ENCODE measurements at regions not wholly inside any gene's neighbourhood (a gene's known extent, or its start where the extent isn't known, plus 50 kb on each side); places are given as distances from the start of the nearest gene placed in this dataset.
"Not testable (repeated sequence)": the region's sequence is repeated elsewhere in the genome, so short reads cannot be mapped to it uniquely, and the experiment has no call there.

DNA sequence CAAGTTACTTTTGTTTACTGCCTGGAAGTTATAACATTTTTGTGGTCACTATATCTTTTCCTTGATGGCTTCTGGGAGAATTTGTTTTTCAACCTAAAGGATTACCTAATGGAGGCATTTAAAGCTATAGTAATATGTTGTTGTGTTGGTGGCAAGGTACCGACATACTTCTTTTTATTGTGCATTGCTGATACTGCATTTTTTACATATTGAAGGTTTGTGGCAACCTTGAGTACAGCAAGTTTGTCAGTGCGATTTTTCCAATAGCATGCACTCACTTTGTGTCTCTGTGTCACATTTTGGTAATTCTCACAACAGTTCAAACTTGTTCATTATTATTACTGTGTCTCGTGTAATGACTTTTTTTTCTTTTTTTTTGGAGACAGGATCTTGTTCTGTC is 246.3 kb downstream of the LRRC70 start:
- DNase-seq: no peak

DNA sequence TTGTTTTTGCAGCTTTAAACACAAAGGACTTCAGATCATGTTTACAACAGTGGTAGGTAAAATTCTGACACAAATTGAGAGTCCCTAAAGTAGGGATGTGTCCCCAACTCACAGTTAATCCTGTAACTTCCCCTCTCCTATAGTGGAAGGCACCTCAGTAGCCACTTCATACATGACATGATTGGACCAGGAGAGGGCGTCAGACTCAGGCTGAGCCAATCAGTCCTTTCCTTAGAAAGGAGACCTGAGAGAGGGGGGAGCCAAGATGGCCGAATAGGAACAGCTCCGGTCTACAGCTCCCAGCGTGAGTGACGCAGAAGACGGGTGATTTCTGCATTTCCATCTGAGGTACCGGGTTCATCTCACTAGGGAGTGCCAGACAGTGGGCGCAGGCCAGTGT is 238.4 kb downstream of the LRRC70 start:
- not testable (repeated sequence) for DNase-seq

DNA sequence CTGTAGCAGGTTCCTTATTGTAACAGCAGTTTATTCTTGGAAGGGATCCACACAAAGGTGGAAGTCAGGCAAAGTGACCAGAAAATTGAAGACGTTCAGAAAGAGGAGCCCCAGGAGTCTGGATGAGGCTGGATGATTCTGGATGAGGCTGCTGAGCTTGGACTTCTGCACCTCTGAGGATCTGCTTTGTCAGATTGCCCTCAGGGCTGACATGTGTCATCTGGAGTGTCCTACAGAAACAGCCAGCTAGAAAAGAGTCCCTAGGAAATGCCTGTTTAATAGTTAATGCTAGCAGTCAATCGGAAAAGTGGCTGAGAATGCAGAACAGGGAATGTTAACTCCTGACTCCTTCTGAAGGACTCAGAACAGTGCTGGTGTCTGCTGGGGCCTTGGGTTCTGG is 236.4 kb downstream of the LRRC70 start:
- peak; percentile 59 for DNase-seq

DNA sequence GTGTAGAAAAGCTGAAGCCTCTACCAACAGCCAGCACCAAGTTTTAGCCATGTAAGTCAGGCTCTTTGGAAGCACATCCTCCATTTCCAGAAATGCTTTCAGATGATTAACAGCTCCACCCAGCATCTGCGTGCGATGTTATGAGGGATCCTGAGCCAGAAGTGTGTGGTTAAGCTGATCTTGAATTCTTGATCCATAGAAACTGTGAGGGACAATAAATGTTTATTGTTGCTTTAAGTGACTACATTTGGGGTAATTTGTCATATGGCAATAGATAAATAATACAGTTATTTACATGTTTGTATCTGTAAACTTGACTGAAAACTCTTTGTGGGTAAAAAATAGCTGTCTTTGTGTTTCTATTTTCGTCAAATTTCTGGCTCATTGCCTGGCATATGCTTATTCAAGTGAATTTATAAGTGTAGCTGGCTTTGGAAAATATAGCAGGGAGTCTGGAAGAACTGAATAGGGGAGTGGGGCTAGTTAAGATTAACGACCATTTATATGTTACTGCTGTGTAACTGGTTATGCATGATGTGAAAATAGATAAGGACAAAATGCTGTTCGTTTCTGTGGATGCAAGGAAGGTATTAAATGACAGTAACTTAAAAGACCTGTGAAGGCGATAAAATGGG is 234.1 kb downstream of the LRRC70 start:
- no peak for DNase-seq

DNA sequence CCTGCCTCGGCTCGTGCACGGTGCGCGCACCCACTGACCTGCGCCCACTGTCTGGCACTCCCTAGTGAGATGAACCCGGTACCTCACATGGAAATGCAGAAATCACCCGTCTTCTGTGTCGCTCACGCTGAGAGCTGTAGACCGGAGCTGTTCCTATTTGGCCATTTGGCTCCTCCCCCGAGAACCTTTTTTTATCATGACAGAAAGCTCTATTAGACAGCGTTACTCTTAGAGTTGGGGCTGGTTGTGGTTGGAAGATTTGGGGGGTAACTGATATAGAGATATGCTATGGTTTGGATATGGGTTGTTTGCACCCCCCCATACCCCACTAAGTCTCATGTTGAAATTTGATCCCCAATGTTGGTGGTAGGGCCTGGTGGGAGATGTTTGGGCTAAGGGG is 226.2 kb downstream of the LRRC70 start:
- not testable (repeated sequence) for DNase-seq

DNA sequence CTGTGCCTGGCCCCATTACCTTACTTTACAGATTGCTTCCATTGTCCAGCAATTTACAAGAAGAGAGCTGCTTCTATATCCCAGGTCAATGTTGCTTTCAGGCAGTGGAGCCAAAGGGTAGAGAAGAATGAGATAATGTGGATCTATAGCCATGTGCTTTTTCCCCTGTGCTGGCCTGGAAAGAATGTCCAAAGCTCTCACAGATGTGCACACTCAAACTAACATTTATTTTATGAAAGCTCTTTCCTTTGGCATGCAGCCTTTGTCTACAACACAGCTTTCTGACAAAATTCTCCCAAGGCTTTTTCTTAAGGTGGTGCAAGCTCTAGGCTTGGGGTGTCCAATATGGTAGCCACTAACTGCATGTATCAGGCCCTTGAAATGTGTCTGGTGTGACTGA is 217.3 kb downstream of the LRRC70 start:
- DNase-seq: no peak

DNA sequence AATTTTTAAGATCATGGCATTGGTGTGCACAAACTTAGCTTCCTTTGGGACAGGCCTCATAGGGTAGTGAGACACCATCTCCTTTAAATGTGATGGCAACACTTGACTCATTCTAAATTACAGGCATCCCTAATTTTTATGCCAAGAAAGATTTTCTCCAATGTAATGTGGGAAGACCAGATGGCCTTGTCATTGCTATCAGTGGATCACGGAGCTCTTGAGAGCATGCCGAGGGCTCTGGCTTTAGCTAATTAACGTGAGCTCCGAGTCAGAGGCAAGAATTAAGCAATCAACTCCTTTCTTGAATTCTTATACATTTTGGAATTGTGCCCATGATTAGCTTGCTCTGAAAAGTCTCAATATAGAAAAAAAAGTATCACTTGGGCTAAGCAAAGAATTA is 215.8 kb downstream of the LRRC70 start:
- DNase-seq: no peak

DNA sequence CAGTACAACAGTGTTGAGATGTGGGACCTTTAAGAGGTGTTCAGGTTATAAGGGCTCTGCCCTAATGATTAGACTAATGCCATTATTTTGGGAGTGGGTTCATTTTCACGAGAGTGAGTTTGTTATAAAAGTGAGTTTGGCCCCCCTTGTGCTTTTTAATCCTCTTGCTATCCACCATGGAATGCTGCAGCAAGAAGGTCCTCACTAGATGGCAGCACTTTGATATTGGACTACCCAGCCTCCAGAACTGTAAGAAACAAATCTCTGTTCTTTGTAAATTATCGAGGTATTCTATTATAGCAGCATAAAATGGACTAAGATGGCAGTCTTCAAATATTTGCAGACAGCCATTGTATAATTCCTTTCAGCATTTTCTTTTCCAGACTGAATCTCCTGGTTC is 212.4 kb downstream of the LRRC70 start:
- DNase-seq: no peak

DNA sequence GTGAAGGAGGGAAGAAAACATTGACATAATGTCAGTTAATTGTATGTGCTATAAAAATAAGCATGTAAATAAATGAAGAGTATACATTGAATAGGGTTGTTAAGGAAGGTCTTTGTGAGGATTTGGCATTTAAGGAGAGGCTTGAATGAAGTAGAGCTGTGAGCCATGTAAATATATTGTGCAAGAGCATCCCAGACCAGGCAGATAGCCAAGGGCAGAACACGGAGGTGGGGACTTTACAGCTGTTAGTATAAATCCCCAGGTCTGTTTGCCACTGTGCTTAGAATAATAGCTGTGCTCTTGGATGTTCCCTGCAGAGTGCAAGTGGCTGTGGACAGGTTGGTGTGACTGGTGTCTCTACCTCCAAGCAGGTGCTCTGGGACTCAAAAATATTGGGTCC is 211.7 kb downstream of the LRRC70 start:
- DNase-seq: no peak

DNA sequence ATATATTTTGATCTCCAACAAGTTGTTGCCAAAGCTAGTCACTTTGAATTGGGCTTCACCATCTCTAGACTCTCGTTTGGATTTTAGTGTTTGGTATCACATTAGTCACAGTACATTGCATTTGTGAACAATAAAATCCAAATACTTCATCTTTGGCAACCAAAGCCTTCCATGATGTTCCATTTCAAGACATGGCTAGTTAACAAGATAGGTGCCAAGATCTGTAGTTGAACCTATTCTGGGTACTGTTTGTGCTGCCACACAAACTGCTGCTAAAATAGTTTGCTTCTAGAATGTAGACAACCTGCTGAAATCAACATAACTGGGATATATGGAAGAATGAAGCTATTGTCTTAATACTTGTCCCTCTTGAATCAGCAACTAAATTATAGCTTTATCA is 207.5 kb downstream of the LRRC70 start:
- DNase-seq: no peak

DNA sequence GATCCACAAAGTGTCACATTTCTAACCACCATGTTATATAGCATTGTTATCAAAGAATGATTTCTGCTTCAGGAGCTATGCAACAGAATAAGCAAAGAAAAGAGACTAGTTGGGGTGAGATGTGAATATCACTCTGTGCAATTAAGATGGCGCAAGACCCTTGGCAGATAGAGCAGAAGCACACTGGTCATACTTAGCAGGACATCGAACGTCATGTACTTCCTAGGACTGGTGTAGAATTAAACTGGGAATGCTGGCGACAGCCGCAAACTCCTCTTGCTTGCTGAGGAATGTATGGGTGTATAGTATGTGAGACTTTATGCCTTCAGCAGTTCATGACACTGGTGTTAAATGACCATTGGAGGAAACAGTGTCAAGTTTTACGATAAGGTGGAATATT is 207.0 kb downstream of the LRRC70 start:
- no peak for DNase-seq

DNA sequence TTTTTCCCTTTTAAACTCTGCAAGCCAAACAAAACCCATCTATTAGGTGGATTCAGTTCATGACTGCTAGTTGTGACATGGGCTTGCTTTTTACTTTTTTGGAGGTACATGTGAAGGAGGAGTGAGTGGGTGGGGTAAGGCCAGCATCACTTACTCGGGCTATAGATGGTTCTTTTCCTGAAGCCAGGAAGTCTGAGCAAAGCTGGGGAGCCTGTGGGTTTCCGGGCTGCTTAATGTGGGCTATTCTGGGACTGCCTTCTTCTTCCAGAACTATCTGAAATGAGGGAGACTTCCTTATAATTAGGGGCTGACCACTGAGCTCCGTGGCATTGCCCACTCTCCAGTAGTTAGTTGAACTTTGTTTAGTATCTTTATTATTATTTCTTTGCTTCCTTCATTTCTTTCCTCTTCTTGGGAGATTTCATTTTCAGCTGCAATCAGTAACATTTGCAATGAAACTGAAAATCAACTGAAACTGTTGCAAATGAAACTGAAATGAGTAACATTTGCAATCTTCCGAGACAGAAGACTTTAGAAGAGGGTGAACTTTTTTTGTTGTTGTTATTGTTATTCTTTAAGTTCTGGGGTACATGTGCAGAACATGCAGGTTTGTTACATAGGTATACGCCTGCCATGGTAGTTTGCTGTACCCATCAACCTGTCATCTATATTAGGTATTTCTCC is 204.9 kb downstream of the LRRC70 start:
- no peak for DNase-seq

DNA sequence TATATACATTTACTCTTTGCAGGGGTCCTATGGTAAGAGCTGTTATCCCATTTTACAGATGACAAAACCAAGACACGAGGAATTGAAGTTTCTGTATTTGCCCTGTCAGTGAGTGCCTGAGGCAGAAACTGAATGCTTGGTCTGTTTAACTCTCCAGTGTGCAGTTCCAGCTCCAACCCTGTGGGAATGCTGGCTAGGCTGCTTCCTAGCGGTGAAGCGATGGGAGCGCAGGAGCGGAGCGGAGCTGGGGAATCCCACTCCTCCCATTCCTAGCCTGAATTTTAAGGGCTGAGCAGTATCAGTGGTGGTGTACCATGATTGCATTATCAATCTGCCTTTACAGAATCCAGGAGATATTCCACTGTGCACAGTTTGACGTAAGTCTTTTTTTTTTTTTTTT is 202.3 kb downstream of the LRRC70 start:
- DNase-seq: peak; percentile 64

DNA sequence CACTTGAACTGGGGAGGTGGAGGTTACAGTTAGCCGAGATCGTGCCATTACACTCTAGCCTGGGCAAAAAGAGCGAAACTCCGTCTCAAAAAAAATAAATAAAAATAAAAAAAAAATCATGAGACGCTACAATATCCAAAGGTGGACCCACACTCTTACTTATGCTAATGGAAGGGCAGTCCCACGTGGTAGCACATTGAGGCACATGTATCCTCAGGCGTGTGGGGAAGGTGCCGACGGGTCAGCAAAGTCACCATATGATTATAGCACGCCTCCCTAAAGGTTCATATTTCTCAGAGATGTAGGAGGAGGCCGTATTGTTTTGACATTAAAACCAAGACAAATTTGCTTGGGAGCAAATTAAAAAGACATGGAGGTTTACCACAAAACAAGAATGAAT is 201.6 kb downstream of the LRRC70 start:
- no peak for DNase-seq

DNA sequence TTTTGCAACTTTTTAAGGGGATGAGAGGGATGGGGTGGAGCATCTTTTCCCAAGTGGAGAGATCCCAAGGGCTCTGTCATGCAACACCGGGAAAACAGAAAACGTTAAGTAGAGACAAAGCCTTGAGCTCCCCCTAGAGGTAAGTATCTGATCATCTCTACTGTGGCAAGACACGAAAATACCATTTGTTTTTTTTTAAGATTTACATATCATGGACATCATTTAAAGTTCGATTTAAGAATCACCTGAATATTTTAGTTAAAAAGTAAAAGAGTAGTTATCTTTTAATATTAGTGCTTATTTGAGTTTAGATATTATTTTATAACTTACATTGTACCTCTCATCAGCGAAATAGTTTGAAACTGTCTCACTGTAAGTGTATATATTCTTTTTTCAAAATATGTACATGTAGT is 200.4 kb downstream of the LRRC70 start:
- DNase-seq: peak; percentile 54

DNA sequence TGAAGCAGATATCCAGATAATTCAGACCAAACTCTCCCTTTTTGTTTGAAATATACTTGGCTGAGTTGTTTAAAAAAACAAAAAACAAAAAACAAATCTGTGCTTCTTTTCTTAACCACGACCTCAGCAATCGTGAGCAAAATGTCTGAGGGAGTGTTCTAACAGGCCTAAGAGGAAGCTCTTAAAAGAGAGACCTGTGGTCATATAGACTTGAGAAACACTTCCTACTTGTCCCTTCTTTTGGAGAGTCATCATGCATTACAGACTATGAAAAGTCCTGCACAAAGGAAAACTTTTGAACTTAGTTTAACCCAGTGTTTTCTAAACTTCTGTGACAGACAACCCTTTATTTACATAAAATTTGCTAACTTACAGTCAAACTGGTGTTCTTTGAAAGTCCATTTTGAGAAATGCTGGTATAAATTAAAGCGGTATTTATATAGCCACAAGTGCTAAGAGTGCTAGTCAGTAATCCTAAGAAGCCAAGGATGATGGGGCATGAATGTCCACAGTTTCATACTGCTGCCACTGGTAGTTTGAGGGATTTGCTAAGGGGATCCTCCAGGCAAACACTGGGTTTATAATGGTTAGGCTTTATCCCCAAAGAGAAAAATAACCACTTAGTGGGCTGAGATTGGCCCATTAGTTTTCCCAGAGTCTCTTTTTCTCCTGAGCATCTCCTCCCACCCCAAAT is 199.8 kb downstream of the LRRC70 start:
- DNase-seq: no peak

DNA sequence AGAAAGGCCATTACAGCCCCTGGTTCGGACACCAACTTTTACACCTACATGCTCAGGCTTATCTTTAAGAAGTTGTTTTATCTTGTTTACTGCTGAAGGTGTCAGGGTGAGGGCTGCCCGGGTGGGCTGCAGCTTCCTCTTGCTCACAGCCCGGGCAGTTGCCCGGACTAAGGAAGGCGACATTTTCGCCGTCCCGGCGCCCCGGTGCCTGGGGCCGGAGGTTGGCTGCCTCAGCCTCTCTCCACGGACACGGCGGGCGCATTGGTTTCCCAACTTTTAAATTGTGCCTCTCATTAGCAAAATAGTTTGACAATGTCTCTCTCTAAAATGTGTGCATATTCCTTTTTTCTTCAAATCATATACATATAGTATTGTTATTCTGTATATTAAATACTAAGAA is 198.5 kb downstream of the LRRC70 start:
- not testable (repeated sequence) for DNase-seq

DNA sequence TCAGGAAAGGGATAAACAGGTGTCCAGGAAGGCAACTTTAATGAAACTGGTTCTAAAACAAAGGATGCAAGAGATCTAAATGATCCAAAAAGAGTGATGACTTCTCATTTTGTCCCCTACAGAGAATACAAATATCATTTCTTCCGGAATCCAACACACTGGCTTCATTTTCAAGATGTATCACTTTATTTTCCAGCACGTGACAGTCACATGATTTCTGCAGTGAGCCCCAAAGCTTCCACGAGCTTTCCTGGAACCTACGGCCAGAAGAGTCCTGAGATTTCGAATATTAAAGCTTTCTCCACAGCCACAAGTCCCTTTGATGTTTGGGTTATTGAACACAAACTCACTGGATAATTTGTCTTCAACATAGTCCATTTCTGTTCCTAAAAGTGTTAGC is 198.0 kb downstream of the LRRC70 start:
- not testable (repeated sequence) for DNase-seq

DNA sequence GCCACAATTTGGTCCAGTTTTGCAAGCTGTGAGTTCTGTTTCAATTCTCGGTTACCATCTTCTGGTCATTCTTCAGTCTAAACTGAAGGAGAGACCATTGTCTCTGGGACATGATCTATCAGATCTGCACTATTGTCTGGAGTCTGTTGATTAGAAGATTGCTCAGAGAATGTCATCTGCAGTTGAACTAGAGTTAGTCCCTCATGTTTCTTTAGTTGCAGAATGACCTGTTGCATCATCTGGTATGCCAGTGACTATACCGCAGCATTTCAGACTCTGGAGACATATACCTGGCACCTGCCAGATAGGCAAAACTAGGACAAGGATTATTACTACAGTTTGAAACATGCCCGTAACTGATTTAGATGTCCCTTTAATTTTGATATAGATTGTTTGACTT is 194.8 kb downstream of the LRRC70 start:
- DNase-seq: no peak

DNA sequence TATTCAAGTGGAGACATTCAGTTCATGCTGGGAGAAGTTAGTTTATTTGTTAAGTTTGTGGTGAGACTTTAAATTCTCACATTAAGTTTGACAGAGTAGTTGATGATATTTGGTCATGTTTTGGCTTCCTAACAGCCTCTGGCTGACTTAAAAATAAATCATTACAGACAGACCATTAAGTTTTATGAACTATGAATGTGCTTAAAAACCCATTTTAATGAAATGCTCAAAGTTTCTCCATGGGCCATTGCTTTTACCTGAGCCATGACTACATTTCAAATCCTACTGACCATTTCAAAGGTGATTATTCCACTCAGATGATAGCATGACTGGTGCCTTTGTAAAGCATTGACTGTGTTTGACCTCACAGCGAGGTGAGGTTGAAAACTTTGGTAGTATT is 192.7 kb downstream of the LRRC70 start:
- no peak for DNase-seq

DNA sequence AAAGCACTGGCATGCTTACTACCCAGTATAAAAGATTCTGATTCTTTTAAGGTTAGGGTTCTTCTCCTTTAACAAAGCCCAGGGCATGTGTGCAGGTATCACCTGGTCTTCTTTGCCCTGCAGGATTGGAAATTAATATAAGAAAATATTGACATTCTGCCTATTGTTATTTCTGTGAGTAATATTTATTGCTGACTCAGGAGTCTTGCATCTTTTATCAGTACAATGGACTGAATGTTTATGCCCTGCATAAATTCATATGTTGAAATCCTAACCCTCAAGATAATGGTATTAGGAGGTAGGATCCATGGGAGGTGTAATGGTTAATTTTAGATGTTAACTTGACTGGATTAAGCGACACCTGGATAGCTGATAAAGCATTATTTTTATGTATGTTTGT is 189.0 kb downstream of the LRRC70 start:
- no peak for DNase-seq

DNA sequence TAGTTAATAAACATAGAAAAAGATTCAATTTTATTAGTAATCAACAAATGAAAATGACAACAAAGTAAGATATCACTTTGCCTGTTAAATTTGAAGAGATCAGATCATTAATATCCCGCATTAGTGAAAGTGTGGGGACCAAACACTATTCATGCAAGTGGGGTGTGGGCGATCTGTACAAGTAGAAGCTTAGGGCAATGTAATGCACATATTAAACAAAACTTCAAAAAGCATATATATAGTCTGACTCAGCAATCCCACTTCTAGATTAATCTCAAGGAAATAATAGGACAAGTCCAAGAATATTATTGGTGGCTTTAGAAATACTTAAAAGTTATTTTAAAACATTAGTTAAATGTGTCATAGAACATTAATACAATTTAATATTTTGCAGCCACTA is 188.5 kb downstream of the LRRC70 start:
- no peak for DNase-seq

DNA sequence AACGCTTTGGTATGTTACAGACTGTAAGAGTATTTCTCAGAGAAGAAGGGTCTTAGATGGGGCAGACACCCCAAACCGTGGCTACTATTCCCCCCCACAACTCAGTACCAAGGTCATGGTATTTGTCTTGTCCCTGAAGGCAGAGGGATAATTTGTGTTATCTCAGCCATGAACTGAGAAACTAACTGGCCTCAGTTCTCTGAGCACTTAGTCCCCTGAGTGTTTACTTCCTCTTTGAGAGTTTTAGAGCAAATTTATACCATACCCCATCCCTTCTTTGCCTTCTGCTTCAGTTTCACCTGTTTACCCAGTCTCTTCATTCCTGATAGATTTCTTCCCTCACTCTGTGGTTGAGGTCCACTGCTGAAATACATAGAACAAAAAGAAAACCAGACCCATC is 183.9 kb downstream of the LRRC70 start:
- DNase-seq: no peak

DNA sequence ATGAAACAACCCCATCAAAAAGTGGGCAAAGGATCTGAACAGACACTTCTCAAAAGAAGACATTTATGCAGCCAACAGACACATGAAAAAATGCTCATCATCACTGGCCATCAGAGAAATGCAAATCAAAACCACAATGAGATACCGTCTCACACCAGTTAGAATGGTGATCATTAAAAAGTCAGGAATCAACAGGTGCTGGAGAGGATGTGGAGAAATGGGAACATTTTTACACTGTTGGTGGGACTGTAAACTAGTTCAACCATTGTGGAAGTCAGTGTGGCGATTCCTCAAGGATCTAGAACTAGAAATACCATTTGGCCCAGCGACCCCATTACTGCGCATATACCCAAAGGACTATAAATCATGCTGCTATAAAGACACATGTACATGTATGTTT is 179.1 kb downstream of the LRRC70 start:
- DNase-seq: not testable (repeated sequence)

DNA sequence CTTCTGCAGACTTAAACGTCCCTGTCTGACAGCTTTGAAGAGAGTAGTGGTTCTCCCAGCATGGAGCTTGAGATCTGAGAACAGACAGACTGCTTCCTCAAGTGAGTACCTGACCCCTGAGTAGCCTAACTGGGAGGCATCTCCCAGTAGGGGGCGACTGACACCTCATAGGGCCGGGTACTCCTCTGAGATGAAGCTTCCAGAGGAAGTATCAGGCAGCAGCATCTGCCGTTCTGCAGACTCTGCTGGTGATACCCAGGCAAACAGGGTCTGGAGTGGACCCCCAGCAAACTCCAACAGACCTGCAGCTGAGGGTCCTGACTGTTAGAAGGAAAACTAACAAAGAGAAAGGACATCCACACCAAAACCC is 174.4 kb downstream of the LRRC70 start:
- DNase-seq: not testable (repeated sequence)
